K562 (cell line): ENCODE measurements at regions not wholly inside any gene's neighbourhood (a gene's known extent, or its start where the extent isn't known, plus 50 kb on each side); places are given as distances from the start of the nearest gene placed in this dataset.
A peak's percentile ranks its signal among the peaks of the same experiment; 100 is the strongest.

ENCODE experiments used
- ATAC-seq: fragments of 200-7000 bp; cut with Tn5 transposase; 3 replicates; pipeline ENCODE4 v1.9.1; 2020; ENCODE audit warnings: moderate library complexity
- BruUV-seq: library from RNA; stranded (reverse); fragments of 400-500 nt; replicated peaks from 2 replicates; lab custom pipeline; 2021; lab: Mats Ljungman, UMichigan
- CTCF ChIA-PET: fragments of 300-600 bp; formaldehyde crosslinking; extraction: SDS; loops from one replicate; lab custom pipeline; 2021; ENCODE audit warnings: low intra/inter-chr PET ratio; lab: Yijun Ruan, JAX
- POLR2A ChIA-PET: fragments of 300-600, 350-650 bp; sonication (Branson Sonifier 250); formaldehyde crosslinking; extraction: SDS; loops from one replicate; lab custom pipeline; 2021; ENCODE audit warnings: antibody characterized with exemption, inconsistent platforms; lab: Yijun Ruan, JAX
- DNase-seq, 4 experiments: peaks; one replicate each; pipeline versions ENCODE4 v3.0.0 to v3.0.0-alpha.2; 2011 to 2018; ENCODE audit warnings: low spot score in 3 of 4, mixed read lengths in 3 of 4; ENCODE audit errors: extremely low read depth in 1 of 4
- FAIRE-seq: peaks from 2 replicates; lab custom pipeline; 2011; peaks lifted over from hg19 to GRCh38; lab: Jason Lieb, UNC
- H2AFZ ChIP-seq: 2 replicates; pipeline ENCODE4 v1.6.0; 2011; ENCODE audit warnings: low read depth, low read length, control low read depth, inconsistent platforms
- H3K27ac ChIP-seq: fragments of 200-600 bp; 3 replicates; pipeline ENCODE4 v1.8.0; 2011; ENCODE audit warnings: low read depth, mild to moderate bottlenecking, control low read depth, inconsistent platforms, low read length, moderate library complexity, mixed read lengths; ENCODE audit errors: extremely low read depth
- H3K27me3 ChIP-seq, 2 experiments: fragments of 300-600 bp in 1 of 2; 2 replicates in 1 of 2; 3 replicates in 1 of 2; pipeline versions ENCODE4 v1.6.0 to v1.8.0; 2011; ENCODE audit warnings: inconsistent platforms in 2 of 2, low read length in 2 of 2, mild to moderate bottlenecking in 1 of 2, mixed read lengths in 1 of 2, moderate library complexity in 1 of 2; ENCODE audit not compliant: control insufficient read depth in 2 of 2, insufficient read depth in 2 of 2
- H3K36me3 ChIP-seq: fragments of 300-600 bp; 3 replicates; pipeline ENCODE4 v1.8.0; 2011; ENCODE audit warnings: mild to moderate bottlenecking, low read length, inconsistent platforms; ENCODE audit not compliant: control insufficient read depth, insufficient read depth
- H3K4me1 ChIP-seq, 2 experiments: fragments of 200-600 bp in 1 of 2; replicated peaks in 1 of 2; 2 replicates in 1 of 2; 3 replicates in 1 of 2; pipeline versions ENCODE4 v1.5.1 to v1.8.0; 2011; ENCODE audit warnings: inconsistent platforms in 2 of 2, low read length in 2 of 2, mild to moderate bottlenecking in 1 of 2, mixed read lengths in 1 of 2, moderate library complexity in 1 of 2; ENCODE audit not compliant: control insufficient read depth in 2 of 2, insufficient read depth in 2 of 2
- H3K4me2 ChIP-seq: 2 replicates; pipeline ENCODE4 v1.6.1; 2011; ENCODE audit warnings: low read length, control low read depth, inconsistent platforms, mixed read lengths; ENCODE audit not compliant: insufficient read depth
- H3K4me3 ChIP-seq: fragments of 200-600 bp; sonication (generic), shearing (Covaris generic); 2 replicates; pipeline ENCODE4 v1.5.1; 2016; ENCODE audit warnings: control low read depth, inconsistent platforms
- H3K79me2 ChIP-seq: fragments of 200-600 bp; 3 replicates; pipeline ENCODE4 v1.8.0; 2011; ENCODE audit warnings: low read length, inconsistent platforms; ENCODE audit not compliant: control insufficient read depth, insufficient read depth
- H3K9ac ChIP-seq, 2 experiments: 2 replicates each; pipeline versions ENCODE4 v1.6.0 to v1.6.1; 2011; ENCODE audit warnings: low read depth in 2 of 2, low read length in 2 of 2, control low read depth in 1 of 2, inconsistent platforms in 1 of 2, mild to moderate bottlenecking in 1 of 2, mixed read lengths in 1 of 2; ENCODE audit not compliant: insufficient read depth in 1 of 2
- H3K9me1 ChIP-seq: one replicate; pipeline ENCODE4 v1.6.0; 2011; ENCODE audit warnings: inconsistent platforms, mild to moderate bottlenecking, low read length, moderate library complexity; ENCODE audit not compliant: control insufficient read depth, insufficient read depth
- H3K9me3 ChIP-seq: replicated peaks from 2 replicates; pipeline ENCODE4 v1.5.1; 2011; ENCODE audit warnings: low read depth, low read length, inconsistent platforms; ENCODE audit not compliant: control insufficient read depth, insufficient read depth
- H4K20me1 ChIP-seq: replicated peaks from 2 replicates; pipeline ENCODE4 v1.6.1; 2011; ENCODE audit warnings: low read length, inconsistent platforms, mixed read lengths; ENCODE audit not compliant: control insufficient read depth, insufficient read depth
- E4F1 ChIP-seq: fragments of 250-450 bp; sonication (Bioruptor Pico); IDR thresholded peaks from 2 replicates; pipeline ENCODE4 v1.5.0; 2021; ENCODE audit warnings: mild to moderate bottlenecking, borderline replicate concordance
- HES1 ChIP-seq: fragments of 450-650 bp; IDR thresholded peaks from 2 replicates; pipeline ENCODE4 v1.6.1; 2016; ENCODE audit warnings: low read depth, mild to moderate bottlenecking, moderate library complexity
- HNRNPL ChIP-seq: fragments of 200-400 bp; formaldehyde crosslinking; IDR thresholded peaks from 2 replicates; pipeline ENCODE4 v1.6.1; 2017; ENCODE audit warnings: low read depth, mild to moderate bottlenecking, low read length
- LEF1 ChIP-seq: fragments of 450-650 bp; IDR thresholded peaks from 2 replicates; pipeline ENCODE4 v1.6.1; 2016; ENCODE audit warnings: mild to moderate bottlenecking
- MED1 ChIP-seq: sonication (generic); formaldehyde crosslinking; IDR thresholded peaks from 2 replicates; pipeline ENCODE4 v1.8.1; 2023; ENCODE audit warnings: missing genetic modification reagents, borderline replicate concordance
- MITF ChIP-seq: IDR thresholded peaks from 2 replicates; pipeline ENCODE4 v1.6.1; 2014; ENCODE audit warnings: antibody characterized with exemption
- NFATC3 ChIP-seq: fragments of 450-650 bp; IDR thresholded peaks from 2 replicates; pipeline ENCODE4 v1.6.1; 2017; ENCODE audit warnings: mild to moderate bottlenecking
- PATZ1 ChIP-seq: fragments of 250-450 bp; sonication (Bioruptor Pico); IDR thresholded peaks from 2 replicates; pipeline ENCODE4 v1.5.0; 2020; ENCODE audit warnings: mild to moderate bottlenecking, borderline replicate concordance
- TBL1XR1 ChIP-seq, 2 experiments: IDR thresholded peaks; 2 replicates each; pipeline ENCODE4 v1.6.1; 2012; ENCODE audit warnings: improper control_type of control experiment in 2 of 2, low read length in 2 of 2, mild to moderate bottlenecking in 1 of 2
- TRIM28 ChIP-seq: fragments of 450-650 bp; IDR thresholded peaks from 2 replicates; pipeline ENCODE4 v1.6.1; 2017
- ZKSCAN3 ChIP-seq: fragments of 250-450 bp; sonication (Bioruptor Pico); IDR thresholded peaks from 2 replicates; pipeline ENCODE4 v1.4.0; 2020
- ZNF217 ChIP-seq: sonication (generic); formaldehyde crosslinking; IDR thresholded peaks from 2 replicates; pipeline ENCODE4 v1.8.0; 2022; ENCODE audit warnings: mild to moderate bottlenecking, missing genetic modification reagents
- ZNF280A ChIP-seq: fragments of 450-650 bp; IDR thresholded peaks from 2 replicates; pipeline ENCODE4 v1.6.1; 2018; ENCODE audit warnings: mild to moderate bottlenecking, low read depth; ENCODE audit not compliant: partially characterized antibody
- ZNF347 ChIP-seq: fragments of 450-650 bp; formaldehyde crosslinking; IDR thresholded peaks from 2 replicates; pipeline ENCODE4 v1.4.0; 2020; ENCODE audit warnings: low read depth, mild to moderate bottlenecking, moderate library complexity
- in situ Hi-C: fragments of 300-500 bp; cut with MboI; formaldehyde crosslinking; loops from 4 replicates; pipeline ENCODE4 v1.15.0; 2018; ENCODE audit warnings: inconsistent platforms, mixed read lengths
- intact Hi-C: fragments of 100-400 bp; cut with micrococcal nuclease; formaldehyde crosslinking; loops from 2 replicates; pipeline ENCODE4 v1.14.2; 2022

- TF ChIP-seq HES1, result no peak
- TF ChIP-seq PATZ1 (CRISPR knock-in tag), result no peak
- TF ChIP-seq NFATC3, result no peak
- TF ChIP-seq ZKSCAN3 (CRISPR knock-in tag), result no peak
- no peak for TF ChIP-seq MED1 (CRISPR knock-in tag)
- TF ChIP-seq HNRNPL, result no peak
- TF ChIP-seq LEF1, result no peak
- TF ChIP-seq TBL1XR1 (IDR thresholded peaks at IDR 0.05; ENCODE audit: low read length in 2 of 2), result no peak
These were observed 84.3 kb downstream of the DIRAS3 start (continued) for GRCh38 chr1:67965995-67966665.

GRCh38 chr1:67963263-67963662 is 87.2 kb downstream of the DIRAS3 start:
- Histone ChIP-seq H3K79me2 (no peaks in the 10 kb centered on the region), H3K9me3 (peaks cover 4% of the 10 kb centered on the region; the same call in 1 of the 2 replicates), H3K4me3 (no peak overlapping the region), H4K20me1 (no peaks in the 10 kb centered on the region), H3K9ac (no peak overlapping the region), H2AFZ (no peak overlapping the region), H3K9me1 (no peaks in the 10 kb centered on the region), H3K4me1 (0 out of 5 replicates have a peak, but pooled peaks cover 0 to 4% of the 10 kb centered on the region in 2 experiments), H3K27ac (no peak overlapping the region), H3K27me3 (no peaks in the 10 kb centered on the region; a peak in 1 of 5 replicates), H3K4me2 (no peak overlapping the region), H3K36me3 (no peaks in the 10 kb centered on the region)
- ChIA-PET POLR2A (no interaction called here), CTCF (no interaction called here)
- no TSS peak for BruUV-seq
- ATAC-seq (no peak), DNase-seq (no peak), FAIRE-seq (no peak)
- intact Hi-C loops, result no loop called here
- in situ Hi-C loops, result no loop called here
- TF ChIP-seq MITF (no peak), ZNF347 (CRISPR knock-in tag) (no peak), E4F1 (no peak), ZNF280A (peak; percentile 82), TRIM28 (peak; percentile 87), ZNF217 (CRISPR knock-in tag) (no peak)
